22Rv1 (cell line): ENCODE measurements at regions not wholly inside any gene's neighbourhood (a gene's known extent, or its start where the extent isn't known, plus 50 kb on each side); places are given as distances from the start of the nearest gene placed in this dataset.

Source experiments
- ZFX ChIP-seq: fragments of 450-650 bp; IDR thresholded peaks from 2 replicates; pipeline ENCODE4 v1.6.1; 2017; ENCODE audit warnings: antibody characterized with exemption, borderline replicate concordance
- TF ChIP-seq, protein P1 (sequence below): fragments of 450-650 bp; IDR thresholded peaks from 2 replicates; pipeline ENCODE4 v1.5.1; 2017; ENCODE audit warnings: mild to moderate bottlenecking

DNA sequence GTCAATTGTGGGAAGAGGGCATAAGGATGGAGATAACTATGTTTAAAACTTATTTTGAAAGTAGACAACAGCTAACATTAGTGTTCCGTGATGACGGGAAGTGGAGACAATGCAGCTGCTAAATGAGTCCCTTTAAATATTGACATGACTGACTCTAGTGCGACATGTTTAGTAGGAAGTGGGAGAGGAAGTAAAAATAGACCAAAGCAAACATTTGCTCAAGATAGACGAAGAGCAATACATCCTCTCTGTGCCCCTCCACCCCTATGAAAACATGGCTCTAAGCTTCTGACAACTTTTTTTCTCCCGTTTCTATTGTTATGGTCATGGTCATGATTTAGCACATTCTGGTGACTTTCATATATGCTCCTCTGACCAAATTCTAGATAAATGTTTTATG lies 60.0 kb upstream of the HMCN1 start:
- TF ChIP-seq, protein P1, sequence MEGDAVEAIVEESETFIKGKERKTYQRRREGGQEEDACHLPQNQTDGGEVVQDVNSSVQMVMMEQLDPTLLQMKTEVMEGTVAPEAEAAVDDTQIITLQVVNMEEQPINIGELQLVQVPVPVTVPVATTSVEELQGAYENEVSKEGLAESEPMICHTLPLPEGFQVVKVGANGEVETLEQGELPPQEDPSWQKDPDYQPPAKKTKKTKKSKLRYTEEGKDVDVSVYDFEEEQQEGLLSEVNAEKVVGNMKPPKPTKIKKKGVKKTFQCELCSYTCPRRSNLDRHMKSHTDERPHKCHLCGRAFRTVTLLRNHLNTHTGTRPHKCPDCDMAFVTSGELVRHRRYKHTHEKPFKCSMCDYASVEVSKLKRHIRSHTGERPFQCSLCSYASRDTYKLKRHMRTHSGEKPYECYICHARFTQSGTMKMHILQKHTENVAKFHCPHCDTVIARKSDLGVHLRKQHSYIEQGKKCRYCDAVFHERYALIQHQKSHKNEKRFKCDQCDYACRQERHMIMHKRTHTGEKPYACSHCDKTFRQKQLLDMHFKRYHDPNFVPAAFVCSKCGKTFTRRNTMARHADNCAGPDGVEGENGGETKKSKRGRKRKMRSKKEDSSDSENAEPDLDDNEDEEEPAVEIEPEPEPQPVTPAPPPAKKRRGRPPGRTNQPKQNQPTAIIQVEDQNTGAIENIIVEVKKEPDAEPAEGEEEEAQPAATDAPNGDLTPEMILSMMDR = no peak
- TF ChIP-seq ZFX = no peak
